ENCODE measurements at regions not wholly inside any gene's neighbourhood (a gene's known extent, or its start where the extent isn't known, plus 50 kb on each side); places are given as distances from the start of the nearest gene placed in this dataset.
"Not testable (repeated sequence)": the region's sequence is repeated elsewhere in the genome, so short reads cannot be mapped to it uniquely, and the experiment has no call there.

DNA sequence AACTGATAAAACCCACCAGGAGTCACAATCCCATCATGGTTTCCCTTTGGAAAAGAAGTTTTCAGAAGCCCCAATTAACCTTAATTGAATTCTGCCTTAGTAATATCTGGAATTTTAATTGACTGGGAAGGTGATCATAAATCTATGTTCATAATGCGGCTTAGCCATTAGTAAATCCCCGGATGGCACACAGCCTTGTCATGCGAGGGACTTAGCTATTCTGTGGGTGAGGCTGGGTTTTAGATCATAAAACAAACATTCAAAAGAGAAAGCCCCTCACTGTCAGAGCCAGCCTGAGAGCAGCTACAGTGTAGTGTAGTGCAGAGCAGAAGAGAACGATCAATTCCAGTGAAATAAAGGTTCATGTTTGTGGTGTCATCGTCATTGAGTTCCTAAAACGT, 124.0 kb upstream of the NOCT start:
- DNase-seq, result no peak

DNA sequence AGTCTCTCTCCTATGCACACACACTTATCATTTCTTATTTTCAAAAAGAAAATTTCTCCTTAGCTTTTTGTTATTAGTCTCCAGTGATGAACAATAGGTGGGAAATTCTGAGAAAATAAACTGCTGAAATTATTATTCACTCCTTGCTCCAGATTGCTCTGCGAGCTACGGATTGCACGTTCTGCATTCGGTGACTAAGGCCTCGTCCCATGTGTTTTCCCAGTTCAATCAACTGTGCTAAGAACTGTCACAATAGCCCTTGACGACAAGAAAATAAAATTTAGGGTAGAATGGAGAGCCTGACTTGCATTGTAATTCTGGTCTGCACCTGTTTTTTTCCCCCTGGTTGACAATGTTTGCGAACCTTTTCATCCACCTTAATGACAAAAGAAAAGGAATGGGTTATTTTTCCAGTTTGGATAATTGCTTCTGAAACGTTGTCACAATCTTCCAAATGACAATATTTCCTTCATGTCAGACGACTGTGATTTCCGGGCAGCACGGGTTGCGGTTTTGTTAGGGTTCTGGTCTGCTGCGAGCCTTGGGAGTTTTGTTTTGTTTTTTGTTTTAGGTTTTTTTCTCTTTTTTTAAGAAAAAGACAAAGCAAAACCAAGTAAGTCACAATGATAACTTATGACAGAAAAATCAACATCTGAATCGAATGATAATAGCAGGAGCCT, 124.5 kb upstream of the NOCT start:
- no peak for DNase-seq

DNA sequence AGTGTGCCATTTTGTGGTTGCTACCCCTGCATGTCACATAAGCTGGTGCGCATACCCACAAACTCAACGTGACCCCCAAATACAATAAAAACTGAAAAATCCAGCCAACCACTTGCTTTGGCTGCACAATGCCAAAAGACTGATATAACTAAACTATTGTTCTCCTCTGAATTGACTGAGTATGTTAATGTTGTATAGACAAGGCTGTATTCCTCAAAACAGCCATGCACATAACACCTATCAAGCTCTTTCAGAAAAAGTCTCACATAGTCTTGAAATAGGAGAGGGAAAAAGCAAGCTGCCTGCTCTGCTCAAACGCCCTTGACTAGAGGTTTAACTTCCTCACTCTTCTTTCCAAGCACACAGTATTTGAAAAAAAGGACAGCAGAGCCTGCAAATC, 126.4 kb upstream of the NOCT start:
- no peak for DNase-seq

DNA sequence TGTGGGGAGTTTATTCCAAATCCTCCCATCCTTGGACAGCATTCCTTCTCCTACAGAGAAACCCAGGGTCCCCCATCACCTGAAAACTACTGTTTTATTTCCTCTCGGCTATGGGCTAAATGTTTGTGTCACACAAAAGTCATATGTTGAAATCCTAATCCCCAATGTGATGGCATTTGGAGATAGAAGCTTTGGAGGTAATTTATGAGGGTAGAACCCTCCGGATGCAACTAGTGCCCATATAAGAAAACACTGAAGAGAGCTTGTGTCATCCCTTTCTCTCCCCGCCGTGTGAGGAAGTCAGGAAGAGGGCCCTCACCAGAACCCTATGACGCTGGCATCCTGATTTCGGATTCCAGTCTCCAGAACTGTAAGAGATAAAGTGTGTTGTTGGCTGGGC, 127.8 kb upstream of the NOCT start:
- no peak for DNase-seq

DNA sequence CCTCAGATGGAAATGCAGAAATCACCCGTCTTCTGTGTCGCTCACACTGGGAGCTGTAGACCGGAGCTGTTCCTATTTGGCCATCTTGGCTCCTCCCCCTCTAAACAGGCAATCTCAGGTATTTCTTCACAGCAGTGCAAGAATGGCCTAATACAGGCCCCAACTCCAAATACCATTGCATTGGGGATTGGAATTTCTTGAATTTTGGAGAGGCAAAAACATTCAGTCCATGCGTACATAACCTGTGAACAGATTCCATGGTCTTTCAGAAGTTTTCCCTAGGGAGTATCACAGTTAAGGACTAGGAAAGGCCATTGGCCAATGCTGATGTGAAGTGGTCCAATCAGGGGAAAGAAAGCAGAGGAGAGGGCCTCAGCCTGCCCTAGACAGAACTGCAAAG, 128.2 kb upstream of the NOCT start:
- DNase-seq, result no peak

DNA sequence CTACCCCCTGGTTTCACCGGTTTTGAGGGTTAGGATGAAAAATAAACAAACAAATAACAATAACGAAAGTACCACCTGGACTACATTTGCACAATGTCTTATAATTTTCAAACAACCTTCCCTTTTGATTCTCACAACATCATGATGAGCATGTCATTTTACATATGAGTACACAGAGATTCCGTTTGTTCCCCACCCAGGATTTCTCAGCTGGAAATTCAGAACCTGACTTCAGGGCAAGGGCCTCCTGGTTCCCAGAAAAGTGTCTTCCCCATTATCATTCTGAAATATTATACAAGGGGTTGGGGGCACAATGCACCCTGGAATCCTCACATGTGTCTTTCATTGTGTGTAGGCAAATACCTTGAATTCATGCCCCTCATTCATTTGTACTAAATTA, 135.8 kb upstream of the NOCT start:
- no peak for DNase-seq

DNA sequence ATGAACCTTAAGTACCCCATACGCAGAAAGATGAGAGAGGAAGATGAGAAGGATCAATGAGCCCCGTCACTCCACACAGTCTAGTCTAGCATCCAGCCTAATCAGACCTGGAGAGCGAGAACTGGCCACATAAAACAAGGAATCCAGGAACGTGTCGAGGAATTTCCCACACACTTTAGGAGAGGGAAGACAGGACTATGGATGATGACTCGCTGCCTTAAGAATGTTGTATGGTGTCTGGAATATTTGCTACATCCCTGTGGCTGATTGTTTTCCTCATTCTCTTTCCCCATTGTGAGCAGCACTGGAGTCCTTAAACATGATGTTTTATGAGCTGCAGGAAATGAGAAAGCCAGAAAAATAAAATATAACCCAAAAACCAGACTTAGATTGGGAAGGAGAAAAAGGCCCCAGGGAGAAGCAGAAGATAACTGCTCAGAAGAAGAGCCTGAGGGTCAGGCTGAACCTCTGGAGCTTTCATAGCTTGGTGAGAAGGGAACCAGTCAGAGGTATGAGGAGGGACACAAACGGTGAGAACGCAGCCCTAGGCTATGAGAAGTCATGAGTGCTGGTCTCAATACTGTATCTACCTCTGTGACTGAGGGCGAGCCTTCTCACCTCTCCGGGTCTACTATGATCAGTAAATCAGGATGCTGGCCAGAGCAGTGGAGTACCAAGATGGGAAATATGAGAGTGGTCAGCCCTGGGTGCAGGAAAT, 139.5 kb upstream of the NOCT start:
- DNase-seq, result no peak

DNA sequence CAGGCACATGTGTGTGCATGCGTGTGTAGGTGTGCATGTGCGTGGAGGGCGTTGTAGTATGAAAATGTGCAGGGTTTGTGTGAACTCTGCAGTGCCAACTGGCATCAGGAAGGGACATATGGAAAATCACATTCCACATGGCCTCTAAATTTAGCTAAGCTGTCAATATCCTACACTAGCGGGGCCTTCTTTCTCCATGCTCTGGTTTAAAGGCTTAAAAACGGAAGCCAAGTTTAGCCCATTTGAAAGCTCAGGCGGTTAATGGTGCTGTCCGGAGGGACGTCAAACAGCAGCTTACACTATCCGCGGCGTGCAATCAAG, 144.1 kb upstream of the NOCT start:
- DNase-seq, result no peak

DNA sequence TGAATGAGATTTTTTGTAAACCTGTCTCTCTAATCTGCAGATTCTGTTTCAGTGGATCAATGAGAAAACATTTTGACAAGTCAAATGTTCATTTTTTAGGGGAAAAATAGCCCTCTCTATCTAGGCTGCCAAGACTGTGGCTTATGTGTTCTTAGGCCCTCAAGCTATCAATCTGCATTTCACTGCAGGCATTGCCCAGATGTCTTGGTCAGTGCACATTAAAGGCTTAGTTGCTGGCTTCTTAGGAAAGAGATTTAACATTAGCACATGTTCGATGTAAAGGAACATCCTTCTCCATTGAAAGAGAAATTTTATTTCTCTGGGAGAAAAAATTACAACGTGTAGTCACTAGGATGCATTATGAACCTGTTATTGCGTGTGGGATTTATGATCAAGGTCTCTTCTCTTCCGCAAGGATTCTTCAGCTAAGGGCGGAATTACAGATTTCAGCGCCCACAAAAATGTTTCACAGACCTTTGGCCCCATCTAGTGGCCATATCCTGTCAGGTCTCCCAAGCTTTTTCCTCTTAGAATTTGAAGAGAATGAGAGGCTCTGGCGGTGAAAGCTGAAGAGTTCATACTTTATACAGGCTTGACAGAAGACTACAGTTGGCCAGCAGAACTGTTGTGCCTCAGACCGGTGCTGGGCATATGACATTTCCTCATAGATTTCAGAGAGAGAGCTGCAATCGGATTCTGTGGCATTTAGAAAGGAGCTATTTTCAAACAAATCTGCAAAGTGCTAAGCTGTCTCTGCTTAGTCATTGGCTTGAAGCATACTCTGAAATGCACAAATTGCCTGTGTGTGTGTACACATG, 144.6 kb upstream of the NOCT start:
- peak; percentile 60 for DNase-seq

DNA sequence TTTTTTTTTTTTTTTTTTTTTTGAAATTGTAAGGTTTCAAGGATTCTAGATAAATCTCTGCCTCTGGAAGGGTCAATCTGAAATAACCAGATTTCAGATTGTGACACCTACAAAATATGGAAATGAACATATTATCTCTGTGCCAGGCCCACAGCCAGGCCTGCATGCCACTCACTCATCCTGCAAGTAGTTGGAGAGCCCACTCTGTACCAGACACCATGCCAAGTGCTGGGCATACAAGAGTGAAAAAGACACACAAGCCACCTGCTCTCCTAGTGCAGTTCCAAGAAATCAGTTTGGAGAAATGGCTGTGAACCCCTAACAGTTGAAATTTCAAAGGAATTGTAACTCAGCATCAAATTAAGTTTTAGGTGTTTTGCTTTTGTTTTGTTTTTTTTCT, 145.9 kb upstream of the NOCT start:
- no peak for DNase-seq

DNA sequence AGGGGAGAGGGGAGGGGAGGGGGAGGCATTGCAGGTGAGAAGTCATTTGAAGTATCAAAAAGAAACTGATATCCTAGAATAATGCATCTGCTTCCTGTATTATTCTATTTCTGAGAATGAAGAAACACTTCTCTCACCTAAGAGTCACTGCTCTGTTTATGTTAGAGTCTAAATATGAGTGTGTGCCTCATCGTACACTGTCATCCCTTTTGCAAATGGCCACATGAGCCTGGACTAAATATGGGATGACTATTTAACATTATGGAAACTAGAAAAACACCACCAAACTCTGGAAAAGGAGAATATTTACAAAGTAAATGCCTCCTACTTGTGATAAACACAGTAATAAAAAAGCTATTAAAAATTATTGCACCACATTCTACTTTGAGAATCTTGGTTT, 146.4 kb upstream of the NOCT start:
- DNase-seq, result no peak

DNA sequence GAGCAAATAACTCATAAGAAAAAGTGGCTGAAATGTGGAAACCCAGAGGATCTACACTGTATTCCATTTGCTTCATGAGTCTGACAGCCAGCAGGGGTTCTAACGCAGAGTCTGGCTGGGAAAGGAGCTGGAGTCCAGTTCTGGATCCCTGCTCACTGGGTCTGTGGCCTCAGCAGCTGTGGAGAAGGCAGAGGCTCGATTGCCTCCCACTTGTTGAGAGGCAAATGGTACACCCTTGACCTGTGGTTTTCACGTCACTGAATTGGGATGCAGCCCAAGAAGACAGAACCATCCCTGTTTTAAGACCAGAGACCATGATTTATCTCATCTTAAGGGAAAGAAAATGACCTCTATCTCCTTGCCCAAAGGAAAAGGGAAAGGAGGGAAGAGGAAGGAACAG, 147.0 kb upstream of the NOCT start:
- DNase-seq, result no peak

DNA sequence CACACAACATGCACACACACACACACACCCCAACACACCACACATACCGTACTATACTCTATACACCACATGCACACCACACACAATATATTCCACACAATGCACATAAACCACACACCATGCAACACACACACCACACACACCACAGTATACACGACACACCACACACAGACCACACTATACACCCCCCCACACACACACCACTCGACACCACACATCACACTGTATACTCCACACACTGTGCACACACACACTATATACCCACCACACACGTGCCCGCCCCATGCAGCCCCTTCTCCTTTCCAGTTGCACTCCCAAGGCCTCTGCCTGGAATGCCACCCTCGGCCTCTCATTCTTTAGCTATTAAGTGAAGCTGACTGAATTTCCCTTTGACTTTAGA, 148.2 kb upstream of the NOCT start:
- no peak for DNase-seq

DNA sequence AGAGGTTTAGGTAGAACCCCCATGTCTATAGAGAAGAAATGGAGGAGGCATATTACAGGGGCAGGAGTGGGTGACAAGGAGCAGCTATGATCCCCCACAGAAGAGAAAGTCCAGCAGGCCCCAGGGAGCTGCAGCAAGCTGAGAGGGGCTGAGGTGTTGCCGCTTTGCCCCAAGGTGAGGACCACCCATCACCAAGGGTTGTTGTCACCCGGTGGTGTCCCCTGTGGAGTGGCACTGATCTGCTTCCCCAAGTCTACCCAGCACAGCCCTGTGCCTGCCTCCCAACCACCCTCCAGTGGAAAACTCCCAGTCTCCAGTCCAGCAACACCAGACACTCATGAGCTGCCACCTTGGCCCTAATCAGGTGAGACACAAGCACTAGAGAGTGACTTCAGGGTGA, 149.3 kb upstream of the NOCT start:
- no peak for DNase-seq

DNA sequence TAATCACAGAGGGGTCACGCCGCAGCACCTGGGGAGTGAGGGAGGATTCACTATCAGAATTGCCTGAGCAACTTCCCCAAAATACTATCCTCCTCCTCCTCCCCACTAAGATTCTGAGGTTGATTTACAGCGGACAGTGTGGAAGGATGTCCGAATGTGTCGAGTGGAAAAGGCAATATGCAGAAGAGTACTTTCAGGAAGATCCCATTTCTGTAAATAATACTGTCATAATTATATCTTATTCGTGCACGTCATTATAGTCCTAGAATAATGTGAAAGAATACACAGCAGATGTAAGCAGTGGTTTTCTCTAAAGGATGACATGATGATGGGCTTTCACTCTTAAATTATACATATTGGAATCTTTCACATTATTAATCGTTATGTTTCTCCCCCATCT, 149.8 kb upstream of the NOCT start:
- no peak for DNase-seq

DNA sequence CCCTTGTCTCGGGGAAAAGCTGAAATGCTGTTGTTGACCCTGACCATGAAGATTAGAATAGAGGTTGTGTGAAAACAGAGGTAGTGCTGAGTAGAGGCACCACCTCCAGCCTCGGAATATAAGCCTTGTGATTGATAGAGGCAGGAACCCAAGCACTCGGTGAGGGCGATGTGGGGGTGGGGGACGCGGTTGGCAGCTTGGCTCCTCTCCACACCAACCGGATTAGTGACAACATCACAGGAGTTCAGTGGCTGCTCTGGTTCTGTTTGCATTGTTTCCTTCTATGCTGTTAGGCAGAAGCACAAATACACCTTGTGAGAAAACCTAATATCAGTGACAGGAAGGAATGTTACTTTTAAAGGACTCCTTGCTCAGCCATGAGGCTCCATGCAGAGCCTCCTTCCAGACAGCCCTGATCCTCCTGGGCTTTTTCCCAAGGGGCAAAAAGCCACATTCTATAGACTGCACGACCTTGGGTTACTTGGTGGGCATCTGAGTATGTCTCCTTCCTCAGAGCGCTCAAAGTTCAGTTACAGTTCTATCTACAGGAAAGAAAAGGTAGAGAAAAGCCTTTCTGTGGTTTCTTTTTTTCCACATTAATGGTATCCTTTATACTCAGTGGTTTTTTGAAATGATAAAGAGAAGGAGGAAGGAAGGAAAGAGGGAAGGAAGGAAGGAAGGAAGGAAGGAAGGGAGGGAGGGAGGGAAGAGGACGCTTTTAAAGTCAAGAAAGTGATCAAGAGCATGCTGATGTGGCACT, 150.4 kb upstream of the NOCT start:
- DNase-seq, result no peak

DNA sequence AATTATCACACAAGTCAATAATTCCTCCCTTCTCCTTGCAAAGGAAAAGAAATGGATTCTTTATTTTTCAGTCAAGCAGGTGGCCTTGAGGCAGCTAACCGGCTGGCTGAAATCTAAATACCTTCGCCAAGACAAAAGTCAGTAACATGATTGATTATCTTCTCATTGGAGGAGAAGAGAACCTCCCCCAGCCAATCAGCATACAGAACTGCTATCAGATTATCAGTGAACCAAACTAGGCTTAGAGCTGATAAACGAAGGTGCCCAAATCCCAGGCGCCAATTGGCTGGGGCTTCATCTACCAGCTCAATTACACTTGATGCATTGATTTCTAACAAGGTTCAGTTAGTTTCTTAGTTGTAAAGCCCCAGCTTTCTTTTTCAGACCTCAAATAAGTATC, 152.4 kb upstream of the NOCT start:
- DNase-seq, result no peak

DNA sequence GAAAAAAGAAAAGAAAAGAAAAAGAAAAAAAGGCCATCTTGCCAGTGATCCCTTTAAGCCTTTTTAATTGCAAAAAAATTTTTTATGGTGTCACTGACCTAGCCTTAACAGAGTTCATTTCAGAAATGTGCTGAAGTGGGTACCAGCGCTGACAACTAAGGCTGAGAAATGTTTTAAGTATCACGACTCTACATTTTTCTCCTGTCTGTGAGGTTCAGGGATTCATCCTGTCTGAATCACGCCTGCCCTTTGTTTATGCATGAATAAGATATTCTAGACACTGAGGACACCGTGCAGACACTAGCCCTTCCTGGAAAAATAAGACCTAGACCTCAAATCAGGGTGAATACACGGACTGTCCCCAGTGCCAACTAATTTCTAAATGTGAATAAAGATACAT, 154.4 kb upstream of the NOCT start:
- DNase-seq, result no peak

DNA sequence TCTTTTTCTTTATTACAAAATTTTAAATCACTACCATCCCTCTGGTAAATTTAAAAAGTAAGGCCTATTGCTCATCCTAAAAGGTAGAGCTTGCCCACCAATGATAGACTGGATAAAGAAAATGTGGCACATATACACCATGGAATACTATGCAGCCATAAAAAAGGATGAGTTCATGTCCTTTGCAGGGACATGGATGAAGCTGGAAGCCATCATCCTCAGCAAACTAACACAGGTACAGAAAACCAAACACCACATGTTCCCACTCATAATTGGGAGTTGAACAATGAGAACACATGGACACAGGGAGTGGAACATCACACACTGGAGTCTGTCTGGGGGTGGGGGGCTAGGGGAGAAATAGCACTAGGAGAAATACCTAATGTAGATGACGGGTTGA, 155.2 kb upstream of the NOCT start:
- not testable (repeated sequence) for DNase-seq

DNA sequence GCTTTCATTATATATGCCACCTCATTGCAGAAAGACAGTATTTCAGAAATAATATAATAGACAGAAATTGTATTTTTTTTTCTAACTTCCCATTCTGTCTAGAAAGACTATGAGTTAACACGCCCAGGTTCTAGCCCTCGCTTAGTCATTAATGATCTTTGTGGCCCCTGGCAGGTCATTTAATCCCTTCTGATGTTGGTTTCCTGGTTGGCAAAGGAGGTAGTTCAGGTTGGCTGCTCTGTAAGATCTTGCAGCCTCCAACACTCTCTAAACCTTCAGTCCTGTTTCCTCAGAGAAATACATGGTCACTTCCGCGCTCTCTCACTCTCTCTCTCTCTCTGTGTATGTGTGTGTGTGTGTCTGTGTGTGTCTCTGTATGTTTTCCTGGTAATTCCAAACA, 156.3 kb upstream of the NOCT start:
- no peak for DNase-seq

DNA sequence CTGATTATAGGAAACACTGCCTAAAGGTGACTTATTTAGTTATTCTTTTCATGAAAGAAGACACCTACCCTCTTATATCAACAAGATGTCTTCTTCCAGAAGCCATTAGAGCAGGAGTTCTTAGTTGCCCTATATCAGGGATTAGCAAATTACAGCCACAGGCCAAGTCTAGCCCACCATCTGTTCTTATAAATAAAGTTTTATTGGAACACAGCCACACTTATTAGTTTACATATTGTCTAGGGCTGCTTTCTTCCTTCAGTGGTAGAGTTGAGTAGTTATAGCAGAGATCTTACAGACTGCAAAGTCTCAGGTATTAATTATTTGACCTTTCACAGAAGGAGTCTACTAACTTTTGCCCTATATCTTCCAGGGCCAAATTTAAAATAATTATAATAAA, 157.2 kb upstream of the NOCT start:
- DNase-seq, result no peak

DNA sequence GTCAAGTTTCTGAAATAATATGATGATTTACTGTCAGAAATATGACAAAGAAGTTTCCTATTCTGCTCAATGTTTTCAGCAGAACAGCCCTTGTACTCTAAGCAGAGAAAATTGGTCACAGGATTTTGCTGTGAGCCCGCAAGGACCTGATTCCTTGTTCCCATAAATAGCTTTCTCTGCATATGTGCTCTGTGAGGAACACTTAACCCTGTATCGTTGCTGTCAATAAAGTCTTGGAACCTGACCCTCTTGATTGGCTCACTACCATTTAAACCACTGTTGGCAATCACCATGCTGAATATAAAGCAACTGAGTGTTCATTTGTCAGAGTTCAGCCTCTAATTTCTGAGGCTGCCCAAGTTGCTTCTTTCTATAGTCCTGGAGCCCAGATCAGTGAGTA, 158.2 kb upstream of the NOCT start:
- DNase-seq, result no peak

DNA sequence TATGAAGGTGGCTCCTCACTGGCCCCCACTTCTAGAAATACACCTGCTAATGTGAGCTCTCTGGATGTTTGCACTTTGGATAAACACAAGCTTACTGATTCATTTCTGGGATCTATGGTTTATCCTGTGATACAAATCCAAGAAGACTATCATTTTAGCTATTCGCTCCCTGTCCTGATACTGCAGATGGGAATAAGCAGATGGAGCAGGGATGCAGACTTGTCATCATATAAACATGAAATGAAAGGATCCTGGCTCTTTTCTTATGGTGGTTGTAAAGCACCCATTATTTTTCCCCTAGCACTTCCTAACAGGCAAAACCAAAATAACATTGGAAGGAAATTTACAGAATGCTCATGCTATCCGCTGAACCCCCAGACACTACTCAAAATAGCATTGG, 162.9 kb upstream of the NOCT start:
- no peak for DNase-seq
